HG02885 (cell line): ENCODE measurements at regions not wholly inside any gene's neighbourhood (a gene's known extent, or its start where the extent isn't known, plus 50 kb on each side); places are given as distances from the start of the nearest gene placed in this dataset.
A peak's percentile ranks its signal among the peaks of the same experiment; 100 is the strongest.

Source experiments
- ATAC-seq: cut with Tn5 transposase; IDR thresholded peaks from one replicate; pipeline ENCODE4 v1.9.1; 2021; ENCODE audit warnings: mild to moderate bottlenecking; ENCODE audit not compliant: unreplicated experiment, poor library complexity

- no peak for ATAC-seq
Measured at GRCh38 chr2:34317797-34318196, 718.7 kb upstream of the FAM98A start.

DNA sequence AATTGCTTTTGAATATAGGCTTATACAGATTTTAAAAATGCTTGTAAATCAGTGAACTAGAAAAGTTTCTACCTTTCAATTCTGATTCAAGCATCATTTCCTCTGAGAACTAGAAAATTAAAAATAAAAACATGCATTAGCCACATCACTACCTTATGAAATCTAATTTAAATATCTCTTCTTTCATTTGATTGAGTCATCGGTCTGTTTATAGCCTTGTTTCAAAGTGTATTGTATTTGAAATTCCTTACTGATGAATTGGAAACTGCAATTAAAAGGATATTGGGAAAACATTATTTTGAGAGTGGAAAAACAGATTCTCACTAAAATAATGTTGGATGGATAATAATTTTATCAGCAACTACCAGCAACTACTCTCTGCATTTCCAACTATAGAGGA, 717.7 kb upstream of the FAM98A start:
- no peak for ATAC-seq

DNA sequence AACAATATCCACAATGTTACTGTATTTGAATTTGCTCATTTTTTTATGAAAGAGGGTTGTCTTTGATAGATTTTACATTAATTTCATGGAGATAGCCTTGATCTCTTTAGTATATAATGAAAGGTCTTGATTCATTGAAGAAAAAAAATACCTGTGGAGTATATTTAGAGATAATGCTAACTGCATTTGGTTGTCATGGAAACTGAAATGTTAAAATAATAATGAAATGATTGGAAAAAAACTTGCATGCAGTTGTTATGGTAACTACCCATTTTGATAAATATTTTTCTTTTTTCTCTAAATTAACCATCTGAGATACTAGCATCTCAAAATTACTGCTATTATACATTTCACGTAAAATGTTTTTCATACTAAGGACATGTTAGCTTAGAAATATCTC, 712.7 kb upstream of the FAM98A start:
- ATAC-seq, result no peak

DNA sequence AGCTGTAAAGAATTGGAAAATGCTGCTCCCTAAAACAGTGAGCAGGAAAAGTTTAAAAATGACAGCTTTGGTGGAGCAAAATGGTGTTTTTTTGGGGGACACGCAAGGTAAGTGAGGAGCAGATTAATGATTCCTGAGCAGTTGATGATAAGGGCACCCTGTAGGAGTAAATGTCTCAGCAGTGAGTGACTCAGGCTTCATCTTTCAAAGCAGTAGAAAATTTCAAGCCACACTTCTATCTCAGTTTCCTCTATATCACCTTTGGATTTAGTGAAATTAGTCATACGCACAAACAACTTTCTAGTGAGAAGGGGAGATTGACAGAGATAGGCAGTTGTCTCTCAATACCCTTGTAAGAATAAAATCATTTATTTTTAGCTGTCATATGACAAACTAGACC, 709.0 kb upstream of the FAM98A start:
- ATAC-seq, result no peak

DNA sequence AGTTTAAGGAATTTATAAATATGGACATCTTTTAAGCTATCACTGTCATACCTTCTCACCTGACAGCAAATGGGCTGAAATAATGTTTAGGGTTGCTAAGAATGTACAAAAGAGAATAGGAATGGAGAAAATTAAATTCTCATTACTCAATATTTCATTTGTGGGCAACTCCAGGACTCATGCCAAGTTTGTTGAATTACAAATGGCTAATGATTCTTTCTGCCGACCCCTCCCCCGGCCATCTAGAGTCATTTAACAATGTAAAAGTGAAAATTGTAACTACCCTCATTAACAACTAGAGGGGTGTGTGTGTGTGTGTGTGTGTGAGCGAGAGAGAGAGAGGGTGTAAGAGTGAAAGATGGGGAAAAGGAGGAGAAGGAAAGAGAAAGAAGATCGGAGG, 708.5 kb upstream of the FAM98A start:
- ATAC-seq, result no peak

GRCh38 chr2:34306745-34307144, 707.6 kb upstream of the FAM98A start:
- no peak for ATAC-seq

DNA sequence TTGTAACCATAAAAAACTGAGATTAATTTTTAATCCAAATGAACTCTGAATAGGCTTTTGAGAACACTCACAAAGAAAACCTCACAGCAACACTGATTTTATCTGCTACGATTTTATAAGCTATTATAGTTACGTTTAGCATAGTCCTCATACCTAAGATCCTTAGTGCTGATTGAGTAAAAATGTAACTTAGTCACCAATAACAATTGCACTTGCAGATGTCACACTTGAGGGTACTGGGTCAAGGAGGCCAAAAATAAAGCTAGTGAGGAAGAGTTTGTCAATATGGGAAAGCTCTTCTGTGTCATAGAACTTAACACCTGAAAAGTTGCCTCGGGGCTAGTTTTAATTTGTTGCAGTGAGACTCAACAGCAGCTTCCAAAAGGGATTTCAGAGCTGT, 706.5 kb upstream of the FAM98A start:
- no peak for ATAC-seq

- no peak for ATAC-seq
Measured at GRCh38 chr2:34294961-34295360, 695.9 kb upstream of the FAM98A start.

- ATAC-seq, result no peak
Measured at GRCh38 chr2:34291076-34291475, 692.0 kb upstream of the FAM98A start.

- ATAC-seq, result no peak
Measured at GRCh38 chr2:34288016-34288415, 688.9 kb upstream of the FAM98A start.

GRCh38 chr2:34280606-34281005, 681.5 kb upstream of the FAM98A start:
- no peak for ATAC-seq

DNA sequence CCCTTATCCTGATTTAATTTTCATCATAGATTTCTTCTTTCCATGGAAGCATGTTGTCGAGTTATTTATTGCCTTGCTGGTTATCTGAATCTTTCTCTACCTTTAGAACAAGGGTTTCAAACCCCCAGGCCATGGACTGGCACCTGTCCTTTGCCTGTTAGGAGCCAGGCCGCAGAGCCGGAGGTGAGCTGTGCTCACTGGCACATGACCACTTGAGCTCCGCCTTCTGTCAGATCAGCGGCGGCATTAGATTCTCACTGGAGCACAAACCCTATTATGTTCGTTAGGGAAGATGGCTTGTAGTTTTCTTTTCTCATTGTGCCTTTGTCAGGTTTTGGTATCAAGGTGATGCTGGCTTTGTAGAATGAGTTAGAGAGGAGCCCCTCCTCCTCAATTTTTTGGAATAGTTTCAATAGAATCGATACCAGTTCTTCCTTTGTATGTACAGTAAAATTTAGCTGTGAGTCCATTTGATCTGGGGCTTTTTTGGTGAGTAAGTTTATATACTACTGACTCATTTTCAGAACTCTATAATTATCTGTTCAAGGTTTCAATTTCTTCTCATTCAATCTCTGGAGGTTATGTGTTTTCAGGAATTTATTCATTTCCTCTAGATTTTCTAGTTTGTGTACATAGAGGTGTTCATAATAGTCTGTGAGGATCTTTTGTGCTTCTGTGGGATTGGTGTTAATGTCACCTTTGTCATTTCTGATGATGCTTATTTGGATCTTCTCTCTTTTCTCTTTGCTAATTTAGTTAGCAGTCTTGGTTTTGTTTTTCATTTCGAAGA, 668.0 kb upstream of the FAM98A start:
- ATAC-seq, result peak; percentile 93

- ATAC-seq, result no peak
Measured at GRCh38 chr2:34261701-34262100, 662.6 kb upstream of the FAM98A start.

- no peak for ATAC-seq
Measured at GRCh38 chr2:34254272-34254878, 655.3 kb upstream of the FAM98A start.

- no peak for ATAC-seq
Measured at GRCh38 chr2:34252111-34252510, 653.0 kb upstream of the FAM98A start.

DNA sequence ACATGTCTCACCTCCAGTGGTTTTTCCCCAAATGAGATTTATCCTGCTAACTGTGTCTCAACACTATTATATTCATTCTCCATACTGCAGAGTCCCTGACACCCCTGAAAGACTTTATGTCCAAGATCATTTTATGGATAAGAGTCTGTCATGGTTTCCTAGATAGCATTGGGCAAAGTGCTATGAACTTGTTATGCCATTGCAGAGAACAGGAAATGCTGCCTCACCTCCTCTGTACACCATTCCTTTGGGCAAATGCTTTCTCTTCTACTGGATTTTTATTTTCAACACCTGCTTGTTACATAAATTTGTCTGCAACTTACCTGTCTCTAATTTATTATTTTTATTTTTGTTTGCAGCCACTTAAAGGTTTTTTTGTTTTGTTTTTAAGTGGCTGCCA, 652.5 kb upstream of the FAM98A start:
- no peak for ATAC-seq

- ATAC-seq, result no peak
Measured at GRCh38 chr2:34244195-34244594, 645.1 kb upstream of the FAM98A start.

DNA sequence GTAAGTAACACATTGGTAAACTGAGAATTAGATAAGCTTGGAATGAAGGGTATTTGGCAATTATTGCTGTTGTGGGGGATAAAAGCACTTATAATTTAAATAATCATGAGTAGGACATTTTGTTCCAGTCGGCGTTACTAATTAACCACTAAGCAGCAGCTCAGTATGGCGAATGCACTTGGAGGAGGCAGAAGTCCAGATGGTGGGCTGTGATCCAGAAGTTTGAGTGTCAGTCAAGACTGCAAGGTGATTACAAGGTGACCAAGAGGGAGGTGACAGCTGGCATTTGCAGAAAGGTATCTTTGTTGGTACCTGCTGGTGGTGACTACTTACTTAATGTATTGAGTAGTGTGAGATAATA, 643.6 kb upstream of the FAM98A start:
- ATAC-seq, result no peak

DNA sequence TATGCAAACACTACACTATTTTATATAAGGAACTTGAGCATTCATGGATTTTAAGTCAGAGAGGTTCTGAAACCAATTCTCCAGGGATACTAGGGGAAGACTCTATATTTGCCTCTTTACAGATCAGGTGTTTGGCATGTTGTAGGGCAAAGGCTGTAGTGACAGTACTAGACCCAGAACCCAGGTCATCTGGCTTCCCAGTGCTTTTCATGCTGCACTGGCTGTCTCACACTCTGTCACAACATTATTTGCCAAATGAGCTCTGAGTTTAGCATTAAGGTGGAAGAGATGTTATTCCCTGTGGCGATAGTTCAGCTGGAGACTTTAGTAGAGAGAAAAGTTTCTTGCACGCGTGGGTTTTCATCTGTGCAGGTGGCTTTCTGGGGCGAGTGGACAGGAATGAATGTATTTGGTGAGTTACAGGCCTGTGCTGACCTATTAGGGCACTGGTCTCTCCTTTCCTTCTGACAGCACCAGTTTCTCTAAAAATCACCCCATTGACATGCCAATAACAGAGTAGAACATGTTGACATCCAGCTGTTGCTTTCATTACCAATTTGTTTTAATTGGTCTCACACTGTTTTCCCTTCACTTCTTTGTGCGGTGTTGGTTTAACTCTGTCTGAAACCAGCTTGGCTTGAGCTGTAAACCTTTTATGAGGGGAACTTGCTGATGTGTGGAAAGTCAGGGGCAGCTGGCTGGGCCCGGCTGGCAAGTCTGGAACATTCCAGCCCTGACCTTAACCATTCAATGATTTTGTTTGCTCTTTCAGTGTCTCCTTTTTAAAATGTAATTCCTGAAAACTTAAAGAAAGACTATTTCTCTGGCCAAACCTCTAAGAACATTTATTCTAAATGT, 643.0 kb upstream of the FAM98A start:
- no peak for ATAC-seq

DNA sequence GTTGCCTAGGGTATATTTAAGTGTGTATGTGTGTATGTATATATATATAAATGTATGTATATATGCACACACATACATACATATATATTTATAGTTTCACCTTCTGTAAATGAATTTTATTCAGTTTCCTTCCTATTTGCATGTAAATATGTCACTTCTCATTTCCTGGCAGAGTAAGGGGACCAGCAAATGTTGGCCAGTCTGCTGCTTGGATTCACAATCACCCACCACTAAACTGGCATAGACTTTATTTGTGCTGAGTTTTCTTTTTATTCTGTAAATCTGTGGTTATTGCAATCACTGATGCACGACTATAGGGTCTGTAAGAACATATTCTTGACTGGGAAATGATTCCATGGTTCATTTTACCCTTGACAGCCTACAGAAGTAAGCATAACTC, 640.4 kb upstream of the FAM98A start:
- ATAC-seq, result no peak

DNA sequence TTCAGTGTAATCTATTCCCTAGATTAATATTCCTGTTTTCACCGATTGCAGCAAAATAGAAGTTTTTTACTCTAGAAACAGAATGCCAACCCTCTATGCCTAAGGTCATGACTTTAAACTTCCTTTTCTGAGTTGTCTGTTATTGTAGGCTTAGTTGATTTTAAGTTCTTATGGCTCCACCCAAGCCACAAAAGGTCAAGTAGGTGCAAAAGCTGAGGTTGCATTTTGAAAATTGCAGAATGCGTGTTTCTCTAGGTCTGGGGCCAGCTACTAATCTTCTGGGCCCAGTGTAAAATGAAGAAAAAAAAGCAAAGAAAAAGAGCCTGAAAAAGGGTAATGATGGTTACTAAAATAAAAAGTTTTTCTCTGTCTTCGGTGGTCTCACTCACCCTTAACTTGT, 635.7 kb upstream of the FAM98A start:
- no peak for ATAC-seq
